ENCODE measurements at regions not wholly inside any gene's neighbourhood (a gene's known extent, or its start where the extent isn't known, plus 50 kb on each side); places are given as distances from the start of the nearest gene placed in this dataset.
A peak's percentile ranks its signal among the peaks of the same experiment; 100 is the strongest.

GRCh38 chr13:99663185-99663825, 162.0 kb downstream of the TM9SF2 start:
- in situ Hi-C loops (cut with MboI; ENCODE audit: low pct_unique_long_range_greater_than_20kb, low sequenced_read_pairs, unreplicated experiment) = loop anchor here (25.0 kb wide), 1 partner anchor 574 kb away; no protein-coding TSS in a partner anchor
- DNase-seq (ENCODE audit: low spot score) = no peak
- TF ChIP-seq, protein P1, sequence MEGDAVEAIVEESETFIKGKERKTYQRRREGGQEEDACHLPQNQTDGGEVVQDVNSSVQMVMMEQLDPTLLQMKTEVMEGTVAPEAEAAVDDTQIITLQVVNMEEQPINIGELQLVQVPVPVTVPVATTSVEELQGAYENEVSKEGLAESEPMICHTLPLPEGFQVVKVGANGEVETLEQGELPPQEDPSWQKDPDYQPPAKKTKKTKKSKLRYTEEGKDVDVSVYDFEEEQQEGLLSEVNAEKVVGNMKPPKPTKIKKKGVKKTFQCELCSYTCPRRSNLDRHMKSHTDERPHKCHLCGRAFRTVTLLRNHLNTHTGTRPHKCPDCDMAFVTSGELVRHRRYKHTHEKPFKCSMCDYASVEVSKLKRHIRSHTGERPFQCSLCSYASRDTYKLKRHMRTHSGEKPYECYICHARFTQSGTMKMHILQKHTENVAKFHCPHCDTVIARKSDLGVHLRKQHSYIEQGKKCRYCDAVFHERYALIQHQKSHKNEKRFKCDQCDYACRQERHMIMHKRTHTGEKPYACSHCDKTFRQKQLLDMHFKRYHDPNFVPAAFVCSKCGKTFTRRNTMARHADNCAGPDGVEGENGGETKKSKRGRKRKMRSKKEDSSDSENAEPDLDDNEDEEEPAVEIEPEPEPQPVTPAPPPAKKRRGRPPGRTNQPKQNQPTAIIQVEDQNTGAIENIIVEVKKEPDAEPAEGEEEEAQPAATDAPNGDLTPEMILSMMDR (IDR thresholded peaks at IDR 0.05; ENCODE audit: extremely low read depth, insufficient read depth, missing control alignments) = no peak

- TF ChIP-seq, protein P1 (IDR thresholded peaks at IDR 0.05; ENCODE audit: extremely low read depth, insufficient read depth, missing control alignments) = no peak
- DNase-seq (ENCODE audit: low spot score) = no peak
- in situ Hi-C loops (cut with MboI; ENCODE audit: low pct_unique_long_range_greater_than_20kb, low sequenced_read_pairs, unreplicated experiment) = loop anchor here (25.0 kb wide), 1 partner anchor 575 kb away; no protein-coding TSS in a partner anchor
Measured at GRCh38 chr13:99662678-99663077, 161.4 kb downstream of the TM9SF2 start.

DNA sequence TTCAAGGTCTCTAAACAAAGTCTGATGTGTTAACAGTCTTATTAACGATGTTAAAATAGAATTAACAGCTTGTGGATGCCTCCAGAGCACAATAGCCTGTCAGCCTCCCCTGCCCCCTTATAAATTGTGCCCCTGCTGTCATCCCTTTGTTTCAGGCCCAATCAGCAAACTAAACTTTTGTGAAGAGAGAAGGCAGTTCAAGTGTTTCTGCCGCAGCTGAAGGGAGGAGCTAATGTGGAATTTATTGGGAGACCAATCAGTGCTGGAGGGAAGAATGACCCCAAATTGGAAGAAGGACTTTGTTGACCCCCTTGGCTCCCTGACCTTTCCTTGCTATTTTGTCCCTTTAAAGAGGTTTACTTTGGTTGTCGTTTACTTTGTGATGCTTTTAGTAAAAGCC, 160.5 kb downstream of the TM9SF2 start:
- in situ Hi-C loops (cut with MboI; ENCODE audit: low pct_unique_long_range_greater_than_20kb, low sequenced_read_pairs, unreplicated experiment) = loop anchor here (25.0 kb wide), 1 partner anchor 576 kb away; no protein-coding TSS in a partner anchor
- DNase-seq (ENCODE audit: low spot score) = no peak

GRCh38 chr13:99659866-99660554, 158.7 kb downstream of the TM9SF2 start:
- TF ChIP-seq, protein P1 (IDR thresholded peaks at IDR 0.05; ENCODE audit: extremely low read depth, insufficient read depth, missing control alignments) = no peak
- in situ Hi-C loops (cut with MboI; ENCODE audit: low pct_unique_long_range_greater_than_20kb, low sequenced_read_pairs, unreplicated experiment) = loop anchor here (25.0 kb wide), 1 partner anchor 577 kb away; no protein-coding TSS in a partner anchor
- DNase-seq (ENCODE audit: low spot score) = no peak

More for the DNA sequence above, 160.5 kb downstream of the TM9SF2 start:
- TF ChIP-seq, protein P1 (IDR thresholded peaks at IDR 0.05; ENCODE audit: extremely low read depth, insufficient read depth, missing control alignments) = no peak

- in situ Hi-C loops (cut with MboI; ENCODE audit: low pct_unique_long_range_greater_than_20kb, low sequenced_read_pairs, unreplicated experiment) = loop anchor here (25.0 kb wide), 1 partner anchor 578 kb away; no protein-coding TSS in a partner anchor
- no peak for DNase-seq (ENCODE audit: low spot score)
- TF ChIP-seq, protein P1 (IDR thresholded peaks at IDR 0.05; ENCODE audit: extremely low read depth, insufficient read depth, missing control alignments) = no peak
Measured at GRCh38 chr13:99659226-99659625, 158.0 kb downstream of the TM9SF2 start.

- in situ Hi-C loops (cut with MboI; ENCODE audit: low pct_unique_long_range_greater_than_20kb, low sequenced_read_pairs, unreplicated experiment) = loop anchor here (25.0 kb wide), 1 partner anchor 579 kb away; no protein-coding TSS in a partner anchor
- peak; percentile 30 for DNase-seq (ENCODE audit: low spot score)
- TF ChIP-seq, protein P1 (IDR thresholded peaks at IDR 0.05; ENCODE audit: extremely low read depth, insufficient read depth, missing control alignments) = peak; percentile 58
Measured at GRCh38 chr13:99658261-99658991, 157.2 kb downstream of the TM9SF2 start.
